ENCODE measurements at regions not wholly inside any gene's neighbourhood (a gene's known extent, or its start where the extent isn't known, plus 50 kb on each side); places are given as distances from the start of the nearest gene placed in this dataset.
A peak's percentile ranks its signal among the peaks of the same experiment; 100 is the strongest.

DNA sequence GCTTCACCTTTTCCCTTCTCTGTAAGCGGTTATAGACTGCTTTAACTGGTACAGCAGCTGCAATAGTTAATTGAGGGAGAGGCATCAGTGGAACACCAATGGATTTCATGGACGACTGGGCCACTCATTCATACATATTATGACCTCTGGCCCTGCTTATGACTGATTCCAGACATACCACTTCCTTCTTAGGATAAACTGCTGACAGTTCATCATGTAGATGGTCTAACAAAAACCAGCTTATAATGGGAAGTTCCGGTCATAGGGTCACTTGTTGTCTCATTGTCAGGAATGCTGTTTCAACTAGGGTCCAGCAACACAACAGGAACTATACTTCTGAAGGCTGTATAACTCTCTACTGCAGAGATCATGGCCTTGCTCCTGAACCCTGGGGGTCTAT, 265.2 kb upstream of the RASA1 start:
- Mint-ChIP-seq H3K9me3 (peaks cover 0 to 1% (median 0%) of the 10 kb centered on the region in 7 donors), H3K4me3 (no peak overlapping the region), H3K27ac (no peak overlapping the region), H3K27me3 (ENCODE audit: low read depth in 3 of 3) (peaks cover 0 to 2% (median 0%) of the 10 kb centered on the region in 3 donors), H3K4me1 (peaks cover 3% of the 10 kb centered on the region), H3K36me3 (no peaks in the 10 kb centered on the region)
- Histone ChIP-seq H3K27ac (ENCODE audit: low read depth in 1 of 2, low read length in 2 of 2) (no peak overlapping the region), H3K36me3 (replicated peaks in 1 of 2; ENCODE audit: control insufficient read depth in 1 of 2, insufficient read depth in 2 of 2, low read length in 2 of 2) (no peaks in the 10 kb centered on the region), H3K79me2 (ENCODE audit: insufficient read depth, low read length) (no peaks in the 10 kb centered on the region), H3K4me2 (replicated peaks; ENCODE audit: extremely low read depth, low read length, poor library complexity, severe bottlenecking) (no peak overlapping the region), H4K20me1 (ENCODE audit: insufficient read depth, low read length) (no peaks in the 10 kb centered on the region), H3K9me3 (replicated peaks in 1 of 2; ENCODE audit: control insufficient read depth in 1 of 2, insufficient read depth in 1 of 2, low read length in 2 of 2) (no peaks in the 10 kb centered on the region), H3K9ac (ENCODE audit: insufficient read depth, low read length, poor library complexity, severe bottlenecking) (no peak overlapping the region), H3K27me3 (ENCODE audit: control insufficient read depth in 2 of 2, insufficient read depth in 2 of 2, low read length in 2 of 2) (no peaks in the 10 kb centered on the region), H2AFZ (ENCODE audit: insufficient read depth, low read depth, low read length, poor library complexity, severe bottlenecking) (peak overlapping the region; percentile 7), H3K4me3 (replicated peaks in 1 of 3; ENCODE audit: low read depth in 2 of 3, low read length in 3 of 3) (no peak overlapping the region), H3K4me1 (ENCODE audit: control insufficient read depth in 1 of 2, insufficient read depth in 2 of 2, low read length in 2 of 2) (no peaks in the 10 kb centered on the region)
- WGBS (ENCODE audit: insufficient coverage) = 100% methylated on average over 1 of the region's 3 CpGs
- TF ChIP-seq, protein P1, sequence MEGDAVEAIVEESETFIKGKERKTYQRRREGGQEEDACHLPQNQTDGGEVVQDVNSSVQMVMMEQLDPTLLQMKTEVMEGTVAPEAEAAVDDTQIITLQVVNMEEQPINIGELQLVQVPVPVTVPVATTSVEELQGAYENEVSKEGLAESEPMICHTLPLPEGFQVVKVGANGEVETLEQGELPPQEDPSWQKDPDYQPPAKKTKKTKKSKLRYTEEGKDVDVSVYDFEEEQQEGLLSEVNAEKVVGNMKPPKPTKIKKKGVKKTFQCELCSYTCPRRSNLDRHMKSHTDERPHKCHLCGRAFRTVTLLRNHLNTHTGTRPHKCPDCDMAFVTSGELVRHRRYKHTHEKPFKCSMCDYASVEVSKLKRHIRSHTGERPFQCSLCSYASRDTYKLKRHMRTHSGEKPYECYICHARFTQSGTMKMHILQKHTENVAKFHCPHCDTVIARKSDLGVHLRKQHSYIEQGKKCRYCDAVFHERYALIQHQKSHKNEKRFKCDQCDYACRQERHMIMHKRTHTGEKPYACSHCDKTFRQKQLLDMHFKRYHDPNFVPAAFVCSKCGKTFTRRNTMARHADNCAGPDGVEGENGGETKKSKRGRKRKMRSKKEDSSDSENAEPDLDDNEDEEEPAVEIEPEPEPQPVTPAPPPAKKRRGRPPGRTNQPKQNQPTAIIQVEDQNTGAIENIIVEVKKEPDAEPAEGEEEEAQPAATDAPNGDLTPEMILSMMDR (IDR thresholded peaks at IDR 0.05) = no peak
- intact Hi-C loops (cut with micrococcal nuclease) = no loop called here
- peak in 1 of 3 donors; percentile 19 for DNase-seq

DNA sequence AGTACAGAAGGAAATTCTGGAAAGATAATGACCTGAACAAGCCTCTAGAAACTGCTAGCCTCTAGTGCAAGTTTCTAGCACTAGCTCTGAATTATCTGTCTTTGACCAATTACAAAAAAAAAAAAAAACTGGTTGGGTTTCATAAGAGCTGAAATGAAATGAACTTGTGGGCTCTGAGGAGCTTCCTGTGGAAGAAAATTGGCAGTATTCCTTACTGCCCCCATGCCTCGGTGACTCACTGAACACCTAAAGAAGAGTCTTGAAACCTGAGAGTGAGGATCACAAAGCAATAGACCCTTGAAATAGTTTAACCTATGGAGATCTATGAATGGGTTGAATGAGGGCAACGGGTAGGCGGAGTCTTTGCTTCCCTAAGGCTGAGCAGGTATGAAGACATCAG, 263.6 kb upstream of the RASA1 start:
- Histone ChIP-seq H3K4me3 (replicated peaks in 1 of 3; ENCODE audit: low read depth in 2 of 3, low read length in 3 of 3) (no peak overlapping the region), H3K4me2 (replicated peaks; ENCODE audit: extremely low read depth, low read length, poor library complexity, severe bottlenecking) (no peak overlapping the region), H4K20me1 (ENCODE audit: insufficient read depth, low read length) (no peaks in the 10 kb centered on the region), H3K79me2 (ENCODE audit: insufficient read depth, low read length) (no peaks in the 10 kb centered on the region), H3K4me1 (ENCODE audit: control insufficient read depth in 1 of 2, insufficient read depth in 2 of 2, low read length in 2 of 2) (no peaks in the 10 kb centered on the region), H2AFZ (ENCODE audit: insufficient read depth, low read depth, low read length, poor library complexity, severe bottlenecking) (peak overlapping the region; percentile 19), H3K27ac (ENCODE audit: low read depth in 1 of 2, low read length in 2 of 2) (no peak overlapping the region), H3K9me3 (replicated peaks in 1 of 2; ENCODE audit: control insufficient read depth in 1 of 2, insufficient read depth in 1 of 2, low read length in 2 of 2) (no peaks in the 10 kb centered on the region), H3K36me3 (replicated peaks in 1 of 2; ENCODE audit: control insufficient read depth in 1 of 2, insufficient read depth in 2 of 2, low read length in 2 of 2) (no peaks in the 10 kb centered on the region), H3K9ac (ENCODE audit: insufficient read depth, low read length, poor library complexity, severe bottlenecking) (no peak overlapping the region), H3K27me3 (ENCODE audit: control insufficient read depth in 2 of 2, insufficient read depth in 2 of 2, low read length in 2 of 2) (no peaks in the 10 kb centered on the region)
- Mint-ChIP-seq H3K4me1 (no peaks in the 10 kb centered on the region), H3K27me3 (ENCODE audit: low read depth in 3 of 3) (peaks cover 0 to 2% (median 0%) of the 10 kb centered on the region in 3 donors), H3K36me3 (no peaks in the 10 kb centered on the region), H3K27ac (no peak overlapping the region), H3K9me3 (peaks cover 0 to 1% (median 0%) of the 10 kb centered on the region in 7 donors), H3K4me3 (no peak overlapping the region)
- TF ChIP-seq, protein P1 (IDR thresholded peaks at IDR 0.05) = no peak
- no peak for DNase-seq
- intact Hi-C loops (cut with micrococcal nuclease) = no loop called here
- WGBS (ENCODE audit: insufficient coverage) = no CpG with 5 or more reads among the region's 3 CpGs

Data from CD14-positive monocyte (primary cell).